ENCODE measurements at regions not wholly inside any gene's neighbourhood (a gene's known extent, or its start where the extent isn't known, plus 50 kb on each side); places are given as distances from the start of the nearest gene placed in this dataset.

DNA sequence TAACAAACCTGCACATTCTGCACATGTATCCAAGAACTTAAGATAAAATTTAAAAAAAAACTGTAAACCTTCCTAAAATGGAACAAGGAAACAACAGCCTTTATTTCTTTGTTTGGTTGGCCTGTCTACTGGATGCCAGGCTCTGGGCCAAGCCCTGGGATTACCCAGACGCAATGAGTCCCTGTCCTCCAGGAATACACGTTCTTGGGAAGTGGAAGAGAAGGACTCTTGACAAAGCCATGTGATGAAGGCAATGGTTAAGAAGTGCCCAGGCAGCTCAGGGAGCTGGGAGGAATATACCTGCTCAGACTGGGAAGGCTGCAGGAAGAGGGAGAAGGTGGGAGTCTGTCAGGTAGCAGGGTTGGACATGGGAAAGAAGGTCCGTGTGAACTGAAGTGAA, 115.4 kb downstream of the AXIN2 start:
- H3K4me1 ChIP-seq (ENCODE audit: insufficient read depth), result no peaks in the 10 kb centered on the region
- Mint-ChIP-seq H3K27ac (no peak overlapping the region), H3K9me3 (peaks cover 7% of the 10 kb centered on the region; the same call in 2 of the 3 replicates), H3K36me3 (ENCODE audit: low read depth) (0 out of 3 replicates have a peak, but pooled peaks cover 4% of the 10 kb centered on the region), H3K4me1 (peaks cover 2% of the 10 kb centered on the region; the same call in 2 of the 3 replicates), H3K4me3 (no peak overlapping the region), H3K27me3 (ENCODE audit: insufficient read depth, low read depth, poor library complexity) (peaks cover 4% of the 10 kb centered on the region)
- no peak for DNase-seq (ENCODE audit: low spot score)
- no peak overlapping the region for H2AFZ ChIP-seq
- no peak for ATAC-seq
- no peaks in the 10 kb centered on the region for H3F3A ChIP-seq (replicated peaks; ENCODE audit: low read depth)
- H3K36me3 ChIP-seq (ENCODE audit: insufficient read depth), result no peaks in the 10 kb centered on the region
- no peaks in the 10 kb centered on the region for H4K20me1 ChIP-seq (replicated peaks; ENCODE audit: insufficient read depth)
- no peak overlapping the region for H3K27ac ChIP-seq (ENCODE audit: low read depth)
- peaks cover 16% of the 10 kb centered on the region; the same call in 1 of the 2 replicates for H3K9me2 ChIP-seq (ENCODE audit: insufficient read depth)
- no peak overlapping the region for H3K4me3 ChIP-seq
- H3K79me2 ChIP-seq (replicated peaks; ENCODE audit: insufficient read depth), result no peaks in the 10 kb centered on the region
- H3K4me2 ChIP-seq, result no peak overlapping the region
- no peaks in the 10 kb centered on the region for H3K27me3 ChIP-seq (ENCODE audit: insufficient read depth)
- TF ChIP-seq ZNF114 (CRISPR knock-in tag; IDR thresholded peaks at IDR 0.05), result no peak
- TF ChIP-seq EZH2 (IDR thresholded peaks at IDR 0.05; ENCODE audit: low read depth, unreplicated experiment), result no peak
- no peak for TF ChIP-seq CTCF (conservative IDR thresholded peaks at IDR 0.05; ENCODE audit: low read depth in 2 of 2)
- TF ChIP-seq ZNF331 (CRISPR knock-in tag; IDR thresholded peaks at IDR 0.05; ENCODE audit: low read depth), result no peak
- no peak for TF ChIP-seq NANOG (IDR thresholded peaks at IDR 0.05; ENCODE audit: borderline replicate concordance)
- TF ChIP-seq EZH2phosphoT487 (IDR thresholded peaks at IDR 0.05; ENCODE audit: unreplicated experiment), result no peak
- TF ChIP-seq, protein P1, sequence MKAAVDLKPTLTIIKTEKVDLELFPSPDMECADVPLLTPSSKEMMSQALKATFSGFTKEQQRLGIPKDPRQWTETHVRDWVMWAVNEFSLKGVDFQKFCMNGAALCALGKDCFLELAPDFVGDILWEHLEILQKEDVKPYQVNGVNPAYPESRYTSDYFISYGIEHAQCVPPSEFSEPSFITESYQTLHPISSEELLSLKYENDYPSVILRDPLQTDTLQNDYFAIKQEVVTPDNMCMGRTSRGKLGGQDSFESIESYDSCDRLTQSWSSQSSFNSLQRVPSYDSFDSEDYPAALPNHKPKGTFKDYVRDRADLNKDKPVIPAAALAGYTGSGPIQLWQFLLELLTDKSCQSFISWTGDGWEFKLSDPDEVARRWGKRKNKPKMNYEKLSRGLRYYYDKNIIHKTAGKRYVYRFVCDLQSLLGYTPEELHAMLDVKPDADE (IDR thresholded peaks at IDR 0.05), result no peak
- TF ChIP-seq REST (IDR thresholded peaks at IDR 0.05; ENCODE audit: unreplicated experiment), result no peak
- no peak for TF ChIP-seq ZNF462 (CRISPR knock-in tag; IDR thresholded peaks at IDR 0.05)
- TF ChIP-seq POLR2AphosphoS5 (IDR thresholded peaks at IDR 0.05; ENCODE audit: low read depth), result no peak
- TF ChIP-seq CREB1 (CRISPR knock-in tag; IDR thresholded peaks at IDR 0.05; ENCODE audit: low read depth), result no peak
- TF ChIP-seq STAT1 (IDR thresholded peaks at IDR 0.05; ENCODE audit: unreplicated experiment), result no peak
- TF ChIP-seq JUNB (IDR thresholded peaks at IDR 0.05; ENCODE audit: unreplicated experiment), result no peak
